Ovary (tissue), 7 donors: ENCODE measurements at regions not wholly inside any gene's neighbourhood (a gene's known extent, or its start where the extent isn't known, plus 50 kb on each side); places are given as distances from the start of the nearest gene placed in this dataset.
"Not testable (repeated sequence)": the region's sequence is repeated elsewhere in the genome, so short reads cannot be mapped to it uniquely, and the experiment has no call there.

ENCODE experiments used
- DNase-seq, 5 donors: peaks; one replicate each; pipeline ENCODE4 v3.0.0-alpha.2; 2019 to 2020
- H3K27ac ChIP-seq, 2 donors: fragments of 200-600 bp; one replicate each; pipeline versions ENCODE4 v1.5.1 to v1.8.0; 2019 to 2022
- H3K27me3 ChIP-seq: fragments of 200-600 bp; one replicate; pipeline ENCODE4 v1.8.0; 2022
- H3K36me3 ChIP-seq: fragments of 200-600 bp; sonication (generic); one replicate; pipeline ENCODE4 v1.5.1; 2019
- H3K4me1 ChIP-seq: one replicate; pipeline ENCODE4 v1.8.1; 2013; ENCODE audit warnings: mild to moderate bottlenecking, moderate library complexity; ENCODE audit not compliant: insufficient read depth
- H3K4me3 ChIP-seq: fragments of 200-600 bp; sonication (generic); one replicate; pipeline ENCODE4 v1.5.1; 2017
- H3K9me3 ChIP-seq, 2 donors: fragments of 200-600 bp in 1 of 2; sonication (generic) in 1 of 2; one replicate each; pipeline versions ENCODE4 v1.5.1 to v1.8.1; 2013 to 2019; ENCODE audit warnings: mild to moderate bottlenecking in 1 of 2, moderate library complexity in 1 of 2
- EP300 ChIP-seq: sonication (generic); formaldehyde crosslinking; IDR thresholded peaks from one replicate; pipeline ENCODE4 v1.6.1; 2017; ENCODE audit warnings: antibody characterized with exemption
- POLR2A ChIP-seq: fragments of 450-650 bp; IDR thresholded peaks from one replicate; pipeline ENCODE4 v1.6.1; 2017; ENCODE audit warnings: antibody characterized with exemption, mild to moderate bottlenecking, moderate library complexity
- WGBS, 3 donors: extraction: QIAGEN DNeasy Blood & Tissue Kit in 1 of 3; methylation state at CpG; one replicate each; pipeline versions ENCODE4 v1.1.5 to v1.1.7; 2013 to 2017; 5-methylcytosine and 5-hydroxymethylcytosine counted together
- intact Hi-C, 4 donors: fragments of 100-400 bp; cut with DNase I; formaldehyde crosslinking; loops; one replicate each; pipeline versions ENCODE4 v1.11.0 to v1.15.1; 2022 to 2023
- TF ChIP-seq, protein P1 (sequence below), 3 donors: fragments of 450-650 bp in 2 of 3; fragments of 200-600 bp in 1 of 3; IDR thresholded peaks; one replicate each; pipeline versions ENCODE4 v1.5.1 to v1.8.0; 2016 to 2022; ENCODE audit warnings: antibody characterized with exemption in 3 of 3, mild to moderate bottlenecking in 1 of 3
- donor health status: DM: no; HTN: no; CAD: no; lungs with moderate emphysema.
- donor health status: DM: no; HTN: no; CAD: no.
- donor health status: Bipolar disorder and iron deficiency.
- donor health status: DM: no; HTN: no; CAD: no.
- donor health status: DM: yes; HTN: yes; CAD: no.

DNA sequence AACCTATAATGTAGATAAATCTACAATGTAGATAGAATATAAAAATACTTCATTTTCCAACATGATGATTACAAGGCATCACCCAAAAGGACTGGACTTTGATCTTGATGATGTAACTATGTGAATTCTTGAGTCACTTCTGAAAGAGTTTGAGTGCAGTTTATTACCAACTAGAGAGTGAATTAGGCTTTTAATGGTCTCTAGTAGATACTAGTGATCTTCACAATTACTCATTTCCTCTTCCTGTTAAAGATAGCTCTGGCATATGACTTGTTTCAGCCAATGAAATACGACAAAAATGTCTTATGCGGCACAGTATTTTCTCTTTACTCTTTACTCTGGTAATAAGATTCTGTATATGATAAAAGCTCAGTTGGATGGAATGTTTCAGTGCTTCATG is 1588.1 kb upstream of the B3GALT2 start:
- intact Hi-C loops: no loop called here
- no peak for DNase-seq
- Histone ChIP-seq H3K4me3 (no peak overlapping the region), H3K4me1 (no peaks in the 10 kb centered on the region), H3K27me3 (no peaks in the 10 kb centered on the region), H3K27ac (no peak overlapping the region), H3K9me3 (no peaks in the 10 kb centered on the region), H3K36me3 (no peaks in the 10 kb centered on the region)
- WGBS, 3 donors: 96 to 100% (median 98%) methylated on average over 2 of the region's 2 CpGs
- TF ChIP-seq POLR2A: no peak
- TF ChIP-seq EP300: no peak
- TF ChIP-seq, protein P1, sequence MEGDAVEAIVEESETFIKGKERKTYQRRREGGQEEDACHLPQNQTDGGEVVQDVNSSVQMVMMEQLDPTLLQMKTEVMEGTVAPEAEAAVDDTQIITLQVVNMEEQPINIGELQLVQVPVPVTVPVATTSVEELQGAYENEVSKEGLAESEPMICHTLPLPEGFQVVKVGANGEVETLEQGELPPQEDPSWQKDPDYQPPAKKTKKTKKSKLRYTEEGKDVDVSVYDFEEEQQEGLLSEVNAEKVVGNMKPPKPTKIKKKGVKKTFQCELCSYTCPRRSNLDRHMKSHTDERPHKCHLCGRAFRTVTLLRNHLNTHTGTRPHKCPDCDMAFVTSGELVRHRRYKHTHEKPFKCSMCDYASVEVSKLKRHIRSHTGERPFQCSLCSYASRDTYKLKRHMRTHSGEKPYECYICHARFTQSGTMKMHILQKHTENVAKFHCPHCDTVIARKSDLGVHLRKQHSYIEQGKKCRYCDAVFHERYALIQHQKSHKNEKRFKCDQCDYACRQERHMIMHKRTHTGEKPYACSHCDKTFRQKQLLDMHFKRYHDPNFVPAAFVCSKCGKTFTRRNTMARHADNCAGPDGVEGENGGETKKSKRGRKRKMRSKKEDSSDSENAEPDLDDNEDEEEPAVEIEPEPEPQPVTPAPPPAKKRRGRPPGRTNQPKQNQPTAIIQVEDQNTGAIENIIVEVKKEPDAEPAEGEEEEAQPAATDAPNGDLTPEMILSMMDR (IDR thresholded peaks at IDR 0.05): no peak

DNA sequence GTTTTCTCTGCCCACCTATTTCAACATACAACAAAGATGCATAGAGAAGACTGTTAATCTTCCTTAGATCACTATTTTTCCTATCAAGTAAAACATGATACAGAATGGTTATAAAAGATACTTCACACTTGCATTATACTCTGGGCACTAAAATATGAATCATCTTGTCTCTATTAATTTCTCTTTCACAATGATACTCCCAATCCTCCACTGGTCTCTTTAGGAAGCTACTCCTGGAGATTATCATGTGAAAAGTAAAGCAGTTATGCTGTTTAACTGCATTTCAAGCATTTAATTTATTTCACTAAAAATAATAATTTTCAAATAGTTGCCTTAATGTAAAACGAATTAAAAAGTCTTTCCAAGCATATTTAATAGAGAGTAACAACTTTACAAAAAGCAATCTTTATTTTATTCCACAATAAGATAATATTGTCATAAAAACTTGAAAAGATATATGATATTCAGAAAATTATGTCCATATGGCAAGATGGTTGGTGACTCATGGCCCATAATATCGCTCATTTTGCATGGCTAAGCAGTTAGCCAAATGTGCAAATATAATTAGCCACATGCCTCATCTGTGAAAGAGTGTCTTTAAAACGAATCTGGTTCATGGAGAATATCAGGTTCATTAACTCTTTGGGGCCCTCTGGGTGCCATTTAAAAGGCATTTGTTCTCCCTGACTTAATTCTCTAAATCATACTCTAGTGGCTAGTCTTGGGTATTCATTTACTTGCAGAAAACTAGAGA is 1569.0 kb upstream of the B3GALT2 start:
- no peak overlapping the region for H3K27ac ChIP-seq
- no peaks in the 10 kb centered on the region for H3K4me1 ChIP-seq
- no peaks in the 10 kb centered on the region for H3K27me3 ChIP-seq
- H3K4me3 ChIP-seq: no peak overlapping the region
- no peak for DNase-seq
- 30 to 47% (median 46%) methylated on average over 3 of the region's 3 CpGs for WGBS, 3 donors
- TF ChIP-seq POLR2A: no peak
- TF ChIP-seq, protein P1 (IDR thresholded peaks at IDR 0.05): no peak
- TF ChIP-seq EP300: no peak
- intact Hi-C loops: no loop called here
- no peaks in the 10 kb centered on the region for H3K36me3 ChIP-seq
- no peaks in the 10 kb centered on the region for H3K9me3 ChIP-seq

DNA sequence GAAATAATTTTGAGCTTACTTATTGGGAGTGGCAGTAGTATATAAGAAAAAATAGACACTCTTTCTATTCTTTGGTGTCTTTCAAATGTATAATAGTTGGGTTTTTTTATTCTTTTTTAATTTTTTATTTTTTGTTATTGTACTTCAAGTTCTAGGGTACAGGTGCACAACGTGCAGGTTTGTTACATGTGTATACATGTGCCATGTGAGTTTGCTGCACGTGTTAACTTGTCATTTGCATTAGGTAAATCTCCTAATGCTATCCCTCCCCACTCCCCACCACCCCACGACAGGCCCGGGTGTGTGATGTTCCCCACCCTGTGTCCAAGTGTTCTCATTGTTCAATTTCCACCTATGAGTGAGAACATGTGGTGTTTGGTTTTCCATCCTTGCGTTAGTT is 1552.4 kb upstream of the B3GALT2 start:
- H3K27ac ChIP-seq, H3K4me3 ChIP-seq, H3K9me3 ChIP-seq, DNase-seq, H3K36me3 ChIP-seq, H3K27me3 ChIP-seq, intact Hi-C loops, H3K4me1 ChIP-seq: not testable (repeated sequence)
- WGBS, 3 donors: 88 to 93% (median 90%) methylated on average over 5 of the region's 5 CpGs

GRCh38 chr1:194734970-194735369 is 1548.6 kb upstream of the B3GALT2 start:
- 76 to 94% (median 90%) methylated on average over 1 of the region's 1 CpG for WGBS, 3 donors
- Histone ChIP-seq H3K27ac (no peak overlapping the region), H3K36me3 (no peaks in the 10 kb centered on the region), H3K27me3 (no peaks in the 10 kb centered on the region), H3K9me3 (no peaks in the 10 kb centered on the region), H3K4me1 (no peaks in the 10 kb centered on the region), H3K4me3 (no peak overlapping the region)
- intact Hi-C loops: no loop called here
- TF ChIP-seq, protein P1 (IDR thresholded peaks at IDR 0.05): no peak
- no peak for TF ChIP-seq EP300
- no peak for TF ChIP-seq POLR2A
- no peak for DNase-seq

DNA sequence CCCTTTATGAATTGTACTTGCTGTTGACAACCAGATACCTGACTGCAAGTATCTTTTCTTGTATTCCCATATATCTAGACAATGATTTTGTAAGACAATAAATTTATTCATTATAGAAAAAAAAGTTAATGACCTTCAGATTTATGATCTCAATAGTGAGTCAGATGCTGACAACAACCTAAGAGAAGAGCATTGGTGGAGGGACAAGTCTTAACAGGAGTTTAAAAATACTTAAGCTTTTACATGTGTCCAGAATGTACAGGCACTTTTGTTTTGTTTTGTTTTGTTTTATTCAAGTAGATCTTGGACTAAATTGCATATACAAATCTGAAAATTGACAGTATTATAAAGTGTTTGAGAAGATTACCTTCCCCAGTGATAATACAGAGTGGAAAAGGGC is 1544.6 kb upstream of the B3GALT2 start:
- intact Hi-C loops: no loop called here
- Histone ChIP-seq H3K27me3 (no peaks in the 10 kb centered on the region), H3K36me3 (no peaks in the 10 kb centered on the region), H3K27ac (no peak overlapping the region), H3K4me1 (no peaks in the 10 kb centered on the region), H3K4me3 (no peak overlapping the region), H3K9me3 (no peaks in the 10 kb centered on the region)
- no peak for DNase-seq
- TF ChIP-seq EP300 (no peak), POLR2A (no peak)
- TF ChIP-seq, protein P1 (IDR thresholded peaks at IDR 0.05): no peak
